Immature natural killer cell (primary cell): ENCODE measurements at regions not wholly inside any gene's neighbourhood (a gene's known extent, or its start where the extent isn't known, plus 50 kb on each side); places are given as distances from the start of the nearest gene placed in this dataset.
"Not testable (repeated sequence)": the region's sequence is repeated elsewhere in the genome, so short reads cannot be mapped to it uniquely, and the experiment has no call there.

Source experiments
- DNase-seq, 3 donors: peaks; one replicate each; pipeline ENCODE4 v3.0.0; 2022; ENCODE audit warnings: mixed read lengths in 1 of 3
- H3K27ac Mint-ChIP-seq, 6 donors: one replicate each; pipeline ENCODE4 v1.8.0; 2020; ENCODE audit warnings: mixed read lengths in 6 of 6, mild to moderate bottlenecking in 5 of 6, inconsistent platforms in 4 of 6, moderate library complexity in 3 of 6
- H3K27me3 Mint-ChIP-seq, 3 donors: one replicate each; pipeline ENCODE4 v1.8.0; 2020 to 2021; ENCODE audit warnings: low read depth in 3 of 3, mild to moderate bottlenecking in 3 of 3, mixed read lengths in 3 of 3, moderate library complexity in 3 of 3, inconsistent platforms in 1 of 3
- H3K36me3 Mint-ChIP-seq, 3 donors: one replicate each; pipeline ENCODE4 v1.8.0; 2020; ENCODE audit warnings: mixed read lengths in 3 of 3, inconsistent platforms in 2 of 3, mild to moderate bottlenecking in 2 of 3
- H3K4me1 Mint-ChIP-seq, 2 donors: one replicate each; pipeline ENCODE4 v1.8.0; 2020; ENCODE audit warnings: inconsistent platforms in 2 of 2, mild to moderate bottlenecking in 2 of 2, mixed read lengths in 2 of 2, moderate library complexity in 1 of 2
- H3K4me3 Mint-ChIP-seq, 5 donors: one replicate each; pipeline ENCODE4 v1.8.0; 2020; ENCODE audit warnings: mild to moderate bottlenecking in 5 of 5, mixed read lengths in 5 of 5, inconsistent platforms in 3 of 5, moderate library complexity in 3 of 5
- H3K9me3 Mint-ChIP-seq, 6 donors: one replicate each; pipeline ENCODE4 v1.8.0; 2020; ENCODE audit warnings: mild to moderate bottlenecking in 6 of 6, mixed read lengths in 6 of 6, inconsistent platforms in 4 of 6, moderate library complexity in 3 of 6

GRCh38 chr3:174441588-174442301 lies 417.4 kb upstream of the NAALADL2 start:
- Mint-ChIP-seq H3K9me3 (peaks cover 5 to 18% (median 7%) of the 10 kb centered on the region in 6 donors), H3K27ac (peak overlapping the region in 1 of 6 donors; percentile 70), H3K4me1 (peaks cover 5 to 15% of the 10 kb centered on the region in 2 donors), H3K36me3 (peaks cover 0 to 2% (median 0%) of the 10 kb centered on the region in 3 donors), H3K4me3 (peak overlapping the region; percentile 78 to 86 (median 82)), H3K27me3 (peaks cover 0 to 2% (median 2%) of the 10 kb centered on the region in 3 donors)
- DNase-seq: no peak

GRCh38 chr3:174442302-174442682 lies 416.8 kb upstream of the NAALADL2 start:
- Mint-ChIP-seq H3K4me1 (peaks cover 5 to 15% of the 10 kb centered on the region in 2 donors), H3K9me3 (peaks cover 4 to 17% (median 7%) of the 10 kb centered on the region in 6 donors), H3K36me3 (peaks cover 0 to 2% (median 0%) of the 10 kb centered on the region in 3 donors), H3K27me3 (peaks cover 0 to 2% (median 2%) of the 10 kb centered on the region in 3 donors), H3K4me3 (no peak overlapping the region), H3K27ac (no peak overlapping the region)
- DNase-seq: no peak

GRCh38 chr3:174444391-174444790 lies 414.7 kb upstream of the NAALADL2 start:
- Mint-ChIP-seq H3K36me3 (peaks cover 0 to 4% (median 2%) of the 10 kb centered on the region in 3 donors), H3K27me3 (peaks cover 0 to 2% (median 2%) of the 10 kb centered on the region in 3 donors), H3K4me1 (peaks cover 5 to 15% of the 10 kb centered on the region in 2 donors), H3K9me3 (peaks cover 8 to 27% (median 15%) of the 10 kb centered on the region in 6 donors), H3K27ac (no peak overlapping the region), H3K4me3 (no peak overlapping the region)
- DNase-seq: no peak

GRCh38 chr3:174457758-174458157 lies 401.4 kb upstream of the NAALADL2 start:
- DNase-seq: no peak
- Mint-ChIP-seq H3K27ac (no peak overlapping the region), H3K4me3 (no peak overlapping the region)

GRCh38 chr3:174460831-174461230 lies 398.3 kb upstream of the NAALADL2 start:
- Mint-ChIP-seq H3K36me3 (no peaks in the 10 kb centered on the region), H3K9me3 (peaks cover 0 to 20% (median 7%) of the 10 kb centered on the region in 6 donors), H3K4me3 (no peak overlapping the region), H3K4me1 (no peaks in the 10 kb centered on the region), H3K27me3 (peaks cover 0 to 1% (median 0%) of the 10 kb centered on the region in 3 donors), H3K27ac (no peak overlapping the region)
- no peak for DNase-seq

More at GRCh38 chr3:174457758-174458157, 401.4 kb upstream of the NAALADL2 start:
- Mint-ChIP-seq H3K4me1 (no peaks in the 10 kb centered on the region), H3K36me3 (peaks cover 0 to 3% (median 0%) of the 10 kb centered on the region in 3 donors), H3K9me3 (peaks cover 7 to 39% (median 20%) of the 10 kb centered on the region in 6 donors), H3K27me3 (peaks cover 0 to 2% (median 1%) of the 10 kb centered on the region in 3 donors)

- DNase-seq: no peak
- no peaks in the 10 kb centered on the region for H3K36me3 Mint-ChIP-seq
- no peaks in the 10 kb centered on the region for H3K4me1 Mint-ChIP-seq
- no peak overlapping the region for H3K27ac Mint-ChIP-seq
- peaks cover 0 to 19% (median 5%) of the 10 kb centered on the region in 6 donors for H3K9me3 Mint-ChIP-seq
- no peaks in the 10 kb centered on the region for H3K27me3 Mint-ChIP-seq
- no peak overlapping the region for H3K4me3 Mint-ChIP-seq
These were observed 396.2 kb upstream of the NAALADL2 start for GRCh38 chr3:174462916-174463315.

GRCh38 chr3:174465177-174465576 lies 394.0 kb upstream of the NAALADL2 start:
- Mint-ChIP-seq H3K27ac (no peak overlapping the region), H3K27me3 (peaks cover 0 to 2% (median 0%) of the 10 kb centered on the region in 3 donors), H3K4me1 (no peaks in the 10 kb centered on the region), H3K4me3 (no peak overlapping the region), H3K36me3 (no peaks in the 10 kb centered on the region), H3K9me3 (peaks cover 2 to 28% (median 6%) of the 10 kb centered on the region in 6 donors)
- no peak for DNase-seq

GRCh38 chr3:174466471-174467054 lies 392.6 kb upstream of the NAALADL2 start:
- Mint-ChIP-seq H3K27me3 (peaks cover 0 to 2% (median 0%) of the 10 kb centered on the region in 3 donors), H3K36me3 (no peaks in the 10 kb centered on the region), H3K4me1 (no peaks in the 10 kb centered on the region), H3K9me3 (peaks cover 2 to 27% (median 6%) of the 10 kb centered on the region in 6 donors), H3K27ac (no peak overlapping the region), H3K4me3 (no peak overlapping the region)
- DNase-seq: no peak

GRCh38 chr3:174477491-174477890 lies 381.6 kb upstream of the NAALADL2 start:
- no peak overlapping the region for H3K4me3 Mint-ChIP-seq
- no peak overlapping the region for H3K27ac Mint-ChIP-seq
- H3K36me3 Mint-ChIP-seq: peaks cover 0 to 3% (median 0%) of the 10 kb centered on the region in 3 donors
- H3K27me3 Mint-ChIP-seq: peaks cover 0 to 3% (median 2%) of the 10 kb centered on the region in 3 donors
- H3K4me1 Mint-ChIP-seq: no peaks in the 10 kb centered on the region
- DNase-seq: no peak
- H3K9me3 Mint-ChIP-seq: peaks cover 0 to 28% (median 3%) of the 10 kb centered on the region in 6 donors

- H3K36me3 Mint-ChIP-seq: peaks cover 0 to under 1% (median 0%) of the 10 kb centered on the region in 3 donors
- H3K4me1 Mint-ChIP-seq: no peaks in the 10 kb centered on the region
- H3K27me3 Mint-ChIP-seq: peaks cover 0 to 2% (median 0%) of the 10 kb centered on the region in 3 donors
These were observed 378.4 kb upstream of the NAALADL2 start for GRCh38 chr3:174480767-174481166.

GRCh38 chr3:174482541-174482940 lies 376.6 kb upstream of the NAALADL2 start:
- no peaks in the 10 kb centered on the region for H3K36me3 Mint-ChIP-seq
- H3K4me1 Mint-ChIP-seq: no peaks in the 10 kb centered on the region
- DNase-seq: no peak
- peaks cover 0 to 2% (median 0%) of the 10 kb centered on the region in 3 donors for H3K27me3 Mint-ChIP-seq
- no peak overlapping the region for H3K27ac Mint-ChIP-seq
- H3K9me3 Mint-ChIP-seq: peaks cover 0 to 28% (median 4%) of the 10 kb centered on the region in 6 donors
- no peak overlapping the region for H3K4me3 Mint-ChIP-seq

More at GRCh38 chr3:174480767-174481166, 378.4 kb upstream of the NAALADL2 start:
- H3K4me3 Mint-ChIP-seq: no peak overlapping the region
- no peak overlapping the region for H3K27ac Mint-ChIP-seq
- peaks cover 0 to 28% (median 4%) of the 10 kb centered on the region in 6 donors for H3K9me3 Mint-ChIP-seq
- DNase-seq: no peak

- Mint-ChIP-seq H3K36me3 (no peaks in the 10 kb centered on the region), H3K9me3 (peaks cover 0 to 32% (median 4%) of the 10 kb centered on the region in 6 donors), H3K4me3 (no peak overlapping the region), H3K4me1 (no peaks in the 10 kb centered on the region), H3K27ac (no peak overlapping the region), H3K27me3 (peaks cover 0 to 2% (median 0%) of the 10 kb centered on the region in 3 donors)
- no peak for DNase-seq
These were observed 375.9 kb upstream of the NAALADL2 start for GRCh38 chr3:174483254-174483653.

- not testable (repeated sequence) for H3K4me1 Mint-ChIP-seq, H3K4me3 Mint-ChIP-seq, H3K27ac Mint-ChIP-seq, DNase-seq, H3K36me3 Mint-ChIP-seq, H3K27me3 Mint-ChIP-seq
- peaks cover 0 to 37% (median 5%) of the 10 kb centered on the region in 6 donors for H3K9me3 Mint-ChIP-seq
These were observed 375.3 kb upstream of the NAALADL2 start for GRCh38 chr3:174483856-174484255.

GRCh38 chr3:174488527-174488926 lies 370.6 kb upstream of the NAALADL2 start:
- H3K9me3 Mint-ChIP-seq: peaks cover 2 to 27% (median 5%) of the 10 kb centered on the region in 6 donors

More at GRCh38 chr3:174488527-174488926, 370.6 kb upstream of the NAALADL2 start:
- no peak for DNase-seq
- no peak overlapping the region for H3K4me3 Mint-ChIP-seq
- no peaks in the 10 kb centered on the region for H3K27me3 Mint-ChIP-seq
- no peak overlapping the region for H3K27ac Mint-ChIP-seq
- no peaks in the 10 kb centered on the region for H3K36me3 Mint-ChIP-seq
- H3K4me1 Mint-ChIP-seq: no peaks in the 10 kb centered on the region
